ENCODE measurements at regions not wholly inside any gene's neighbourhood (a gene's known extent, or its start where the extent isn't known, plus 50 kb on each side); places are given as distances from the start of the nearest gene placed in this dataset.

- Mint-ChIP-seq H3K9me3 (ENCODE audit: low read depth) (peaks cover 9% of the 10 kb centered on the region), H3K4me1 (ENCODE audit: low read depth) (no peaks in the 10 kb centered on the region), H3K27me3 (ENCODE audit: low read depth) (peaks cover 7% of the 10 kb centered on the region), H3K27ac (ENCODE audit: unreplicated experiment) (no peak overlapping the region), H3K36me3 (ENCODE audit: low read depth) (no peaks in the 10 kb centered on the region), H3K4me3 (ENCODE audit: unreplicated experiment) (no peak overlapping the region)
- DNase-seq (ENCODE audit: low spot score), result no peak
- TF ChIP-seq CTCF (IDR thresholded peaks at IDR 0.05), result no peak
Observed at GRCh38 chr16:51427085-51427484, 276.0 kb upstream of the SALL1 start.

GRCh38 chr16:51426276-51426675 is 275.2 kb upstream of the SALL1 start:
- Mint-ChIP-seq H3K27ac (ENCODE audit: unreplicated experiment) (no peak overlapping the region), H3K27me3 (ENCODE audit: low read depth) (peaks cover 7% of the 10 kb centered on the region), H3K4me1 (ENCODE audit: low read depth) (no peaks in the 10 kb centered on the region), H3K9me3 (ENCODE audit: low read depth) (peaks cover 9% of the 10 kb centered on the region), H3K36me3 (ENCODE audit: low read depth) (no peaks in the 10 kb centered on the region), H3K4me3 (ENCODE audit: unreplicated experiment) (no peak overlapping the region)
- no peak for DNase-seq (ENCODE audit: low spot score)
- TF ChIP-seq CTCF (IDR thresholded peaks at IDR 0.05), result no peak

- no peak for DNase-seq (ENCODE audit: low spot score)
- Mint-ChIP-seq H3K27me3 (ENCODE audit: low read depth) (peaks cover 4% of the 10 kb centered on the region), H3K4me1 (ENCODE audit: low read depth) (no peaks in the 10 kb centered on the region), H3K36me3 (ENCODE audit: low read depth) (no peaks in the 10 kb centered on the region), H3K4me3 (ENCODE audit: unreplicated experiment) (no peak overlapping the region), H3K9me3 (ENCODE audit: low read depth) (peaks cover 6% of the 10 kb centered on the region), H3K27ac (ENCODE audit: unreplicated experiment) (no peak overlapping the region)
- TF ChIP-seq CTCF (IDR thresholded peaks at IDR 0.05), result no peak
Observed at GRCh38 chr16:51420247-51420646, 269.2 kb upstream of the SALL1 start.

- Mint-ChIP-seq H3K4me3 (ENCODE audit: unreplicated experiment) (no peak overlapping the region), H3K4me1 (ENCODE audit: low read depth) (no peaks in the 10 kb centered on the region), H3K36me3 (ENCODE audit: low read depth) (no peaks in the 10 kb centered on the region), H3K27ac (ENCODE audit: unreplicated experiment) (no peak overlapping the region), H3K9me3 (ENCODE audit: low read depth) (peaks cover 6% of the 10 kb centered on the region), H3K27me3 (ENCODE audit: low read depth) (peaks cover 2% of the 10 kb centered on the region)
- no peak for TF ChIP-seq CTCF (IDR thresholded peaks at IDR 0.05)
- no peak for DNase-seq (ENCODE audit: low spot score)
Observed at GRCh38 chr16:51419768-51420167, 268.7 kb upstream of the SALL1 start.

GRCh38 chr16:51418258-51418657 is 267.2 kb upstream of the SALL1 start:
- no peak overlapping the region for H3K27ac Mint-ChIP-seq (ENCODE audit: unreplicated experiment)
- no peak for DNase-seq (ENCODE audit: low spot score)
- no peaks in the 10 kb centered on the region for H3K36me3 Mint-ChIP-seq (ENCODE audit: low read depth)
- TF ChIP-seq CTCF (IDR thresholded peaks at IDR 0.05), result no peak
- peaks cover 5% of the 10 kb centered on the region for H3K27me3 Mint-ChIP-seq (ENCODE audit: low read depth)
- no peak overlapping the region for H3K4me3 Mint-ChIP-seq (ENCODE audit: unreplicated experiment)
- H3K9me3 Mint-ChIP-seq (ENCODE audit: low read depth), result peaks cover 6% of the 10 kb centered on the region
- H3K4me1 Mint-ChIP-seq (ENCODE audit: low read depth), result no peaks in the 10 kb centered on the region

Data from chondrocyte (in vitro differentiated cells).